ENCODE measurements at regions not wholly inside any gene's neighbourhood (a gene's known extent, or its start where the extent isn't known, plus 50 kb on each side); places are given as distances from the start of the nearest gene placed in this dataset.

DNA sequence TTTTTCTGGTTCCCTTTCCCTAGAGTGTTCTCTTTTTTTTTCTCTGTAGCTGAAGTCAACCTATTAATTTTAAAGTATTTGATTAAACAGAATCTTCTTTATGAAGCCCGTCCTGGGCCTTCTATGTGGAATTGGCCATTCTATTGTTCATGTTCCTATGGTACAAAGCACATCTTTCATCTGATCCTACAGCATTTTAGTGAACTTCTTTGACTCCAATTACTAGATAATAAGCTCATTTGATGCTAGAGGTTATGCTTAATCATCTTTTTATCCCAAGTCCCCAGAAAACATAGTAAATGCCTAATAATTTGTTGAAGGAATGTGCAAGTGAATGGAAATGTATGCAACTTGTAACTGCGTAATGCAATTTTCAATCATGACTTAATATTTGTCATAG lies 472.0 kb upstream of the KLF6 start:
- H3K4me3 ChIP-seq (replicated peaks in 1 of 3; ENCODE audit: insufficient read depth in 1 of 3, low read depth in 1 of 3, low read length in 3 of 3), result no peak overlapping the region
- no peaks in the 10 kb centered on the region for H3K9me1 ChIP-seq (replicated peaks; ENCODE audit: control insufficient read depth, extremely low read depth, insufficient read depth, low read length)
- H3K4me2 ChIP-seq (ENCODE audit: insufficient read depth, low read length), result no peak overlapping the region
- H3K9me3 ChIP-seq (replicated peaks; ENCODE audit: control insufficient read depth, insufficient read depth, low read length), result no peaks in the 10 kb centered on the region
- intact Hi-C loops (cut with micrococcal nuclease) (no loop called here), dilution Hi-C loops (cut with MboI; ENCODE audit: extremely low pct_ligation_motif_present, low sequenced_read_pairs) (no loop called here)
- no peaks in the 10 kb centered on the region for H3K27me3 ChIP-seq (ENCODE audit: control insufficient read depth in 2 of 2, insufficient read depth in 2 of 2, low read length in 2 of 2)
- no peak overlapping the region for H3K9ac ChIP-seq (replicated peaks; ENCODE audit: extremely low read depth, insufficient read depth, low read length)
- TF ChIP-seq EZH2 (IDR thresholded peaks at IDR 0.05; ENCODE audit: borderline replicate concordance, low read depth, low read length, severe bottlenecking) (no peak), POLR2A (IDR thresholded peaks at IDR 0.05; ENCODE audit: low read depth, low read length) (no peak), GATA2 (IDR thresholded peaks at IDR 0.05; ENCODE audit: insufficient read depth, insufficient read length, low read depth, low read length) (no peak), MYC (IDR thresholded peaks at IDR 0.05; ENCODE audit: low read depth, low read length) (no peak), JUN (IDR thresholded peaks at IDR 0.05; ENCODE audit: borderline replicate concordance, insufficient read depth, insufficient read length, low read depth) (no peak), FOS (IDR thresholded peaks at IDR 0.05; ENCODE audit: borderline replicate concordance, insufficient read depth, low read length) (no peak), POLR2AphosphoS5 (IDR thresholded peaks at IDR 0.05; ENCODE audit: insufficient read depth, low read depth, low read length) (no peak)
- TF ChIP-seq, protein P1, sequence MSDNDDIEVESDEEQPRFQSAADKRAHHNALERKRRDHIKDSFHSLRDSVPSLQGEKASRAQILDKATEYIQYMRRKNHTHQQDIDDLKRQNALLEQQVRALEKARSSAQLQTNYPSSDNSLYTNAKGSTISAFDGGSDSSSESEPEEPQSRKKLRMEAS (IDR thresholded peaks at IDR 0.05; ENCODE audit: insufficient read depth, insufficient read length), result no peak
- TF ChIP-seq, protein P2, sequence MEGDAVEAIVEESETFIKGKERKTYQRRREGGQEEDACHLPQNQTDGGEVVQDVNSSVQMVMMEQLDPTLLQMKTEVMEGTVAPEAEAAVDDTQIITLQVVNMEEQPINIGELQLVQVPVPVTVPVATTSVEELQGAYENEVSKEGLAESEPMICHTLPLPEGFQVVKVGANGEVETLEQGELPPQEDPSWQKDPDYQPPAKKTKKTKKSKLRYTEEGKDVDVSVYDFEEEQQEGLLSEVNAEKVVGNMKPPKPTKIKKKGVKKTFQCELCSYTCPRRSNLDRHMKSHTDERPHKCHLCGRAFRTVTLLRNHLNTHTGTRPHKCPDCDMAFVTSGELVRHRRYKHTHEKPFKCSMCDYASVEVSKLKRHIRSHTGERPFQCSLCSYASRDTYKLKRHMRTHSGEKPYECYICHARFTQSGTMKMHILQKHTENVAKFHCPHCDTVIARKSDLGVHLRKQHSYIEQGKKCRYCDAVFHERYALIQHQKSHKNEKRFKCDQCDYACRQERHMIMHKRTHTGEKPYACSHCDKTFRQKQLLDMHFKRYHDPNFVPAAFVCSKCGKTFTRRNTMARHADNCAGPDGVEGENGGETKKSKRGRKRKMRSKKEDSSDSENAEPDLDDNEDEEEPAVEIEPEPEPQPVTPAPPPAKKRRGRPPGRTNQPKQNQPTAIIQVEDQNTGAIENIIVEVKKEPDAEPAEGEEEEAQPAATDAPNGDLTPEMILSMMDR (IDR thresholded peaks at IDR 0.05; ENCODE audit: extremely low read depth in 1 of 2, insufficient read depth in 1 of 2, low read depth in 1 of 2, low read length in 2 of 2), result no peak
- no peaks in the 10 kb centered on the region for H3K79me2 ChIP-seq (ENCODE audit: control insufficient read depth, insufficient read depth, low read length)
- H2AFZ ChIP-seq (ENCODE audit: low read depth, low read length), result no peak overlapping the region
- ChIA-PET CTCF (no interaction called here), POLR2A (no interaction called here)
- BruUV-seq (replicated peaks), result no TSS peak
- peaks cover 8% of the 10 kb centered on the region for H3K4me1 ChIP-seq (ENCODE audit: control insufficient read depth, extremely low read depth, insufficient read depth, low read length)
- FAIRE-seq (no peak), DNase-seq (ENCODE audit: low read depth, low spot score) (no peak)
- no peak overlapping the region for H3K27ac ChIP-seq (ENCODE audit: insufficient read depth, low read depth, low read length)
- no peaks in the 10 kb centered on the region for H4K20me1 ChIP-seq (replicated peaks; ENCODE audit: control insufficient read depth, extremely low read depth, insufficient read depth, low read length)
- no peaks in the 10 kb centered on the region for H3K36me3 ChIP-seq (ENCODE audit: control insufficient read depth in 2 of 2, extremely low read depth in 1 of 2, insufficient read depth in 2 of 2, low read length in 2 of 2)
